A673 (cell line): ENCODE measurements at regions not wholly inside any gene's neighbourhood (a gene's known extent, or its start where the extent isn't known, plus 50 kb on each side); places are given as distances from the start of the nearest gene placed in this dataset.

Experiments
- BruUV-seq: library from RNA; stranded (reverse); fragments of 400-500 nt; replicated peaks from 2 replicates; lab custom pipeline; 2021; lab: Mats Ljungman, UMichigan
- CTCF ChIA-PET: fragments of 300-600 bp; sonication (Branson Sonifier 250); formaldehyde crosslinking; loops from one replicate; lab custom pipeline; 2022; ENCODE audit warnings: antibody characterized with exemption; lab: Charles Lee
- POLR2A ChIA-PET: fragments of 300-600 bp; sonication (Branson Sonifier 250); formaldehyde crosslinking; loops from one replicate; lab custom pipeline; 2022; ENCODE audit warnings: antibody characterized with exemption; ENCODE audit not compliant: low non-redundant PET; lab: Charles Lee
- DNase-seq: peaks from one replicate; pipeline ENCODE4 v3.0.0-alpha.2; 2015; ENCODE audit warnings: low spot score
- H3K27ac ChIP-seq: fragments of 200-600 bp; sonication (generic); 2 replicates; pipeline ENCODE4 v1.5.1; 2016; ENCODE audit warnings: mixed run types, low read depth, mild to moderate bottlenecking, mixed read lengths, antibody characterized with exemption, low read length; ENCODE audit not compliant: poor library complexity, severe bottlenecking
- H3K27me3 ChIP-seq: fragments of 200-600 bp; sonication (generic); replicated peaks from 2 replicates; pipeline ENCODE4 v1.6.1; 2017; ENCODE audit warnings: mixed run types, low read depth, mild to moderate bottlenecking, mixed read lengths, antibody characterized with exemption, low read length; ENCODE audit not compliant: insufficient read depth, poor library complexity
- H3K36me3 ChIP-seq: fragments of 200-600 bp; sonication (generic); 2 replicates; pipeline ENCODE4 v1.6.1; 2016; ENCODE audit warnings: mixed run types, mild to moderate bottlenecking, mixed read lengths, antibody characterized with exemption, low read length; ENCODE audit not compliant: insufficient read depth, poor library complexity, severe bottlenecking
- H3K4me1 ChIP-seq: fragments of 200-600 bp; sonication (generic); 2 replicates; pipeline ENCODE4 v1.6.1; 2017; ENCODE audit warnings: mixed run types, mild to moderate bottlenecking, mixed read lengths, antibody characterized with exemption, low read length; ENCODE audit not compliant: insufficient read depth, poor library complexity, severe bottlenecking
- H3K4me3 ChIP-seq: fragments of 200-600 bp; sonication (generic); 2 replicates; pipeline ENCODE4 v1.5.1; 2016; ENCODE audit warnings: low read depth, mixed run types, mild to moderate bottlenecking, mixed read lengths, low read length; ENCODE audit not compliant: poor library complexity, severe bottlenecking
- H3K9me3 ChIP-seq: fragments of 200-600 bp; sonication (generic); 2 replicates; pipeline ENCODE4 v1.6.1; 2016; ENCODE audit warnings: mixed run types, low read depth, mild to moderate bottlenecking, mixed read lengths, antibody characterized with exemption, low read length; ENCODE audit not compliant: poor library complexity, severe bottlenecking
- EZH2 ChIP-seq: fragments of 200-600 bp; sonication (generic); IDR thresholded peaks from 2 replicates; pipeline ENCODE4 v1.6.1; 2017; ENCODE audit warnings: borderline replicate concordance, low read depth, mild to moderate bottlenecking, mixed read lengths, antibody characterized with exemption, low read length; ENCODE audit not compliant: poor library complexity, severe bottlenecking
- intact Hi-C: fragments of 100-400 bp; cut with micrococcal nuclease; formaldehyde crosslinking; loops from one replicate; pipeline ENCODE4 v1.10.0; 2022; ENCODE audit not compliant: unreplicated experiment
- TF ChIP-seq, protein P1 (sequence below): fragments of 300-800, 200-600 bp; sonication (generic); conservative IDR thresholded peaks from 2 replicates; pipeline ENCODE4 v1.5.1; 2017; ENCODE audit warnings: low read depth, mild to moderate bottlenecking, antibody characterized with exemption, low read length, moderate library complexity, mixed read lengths

DNA sequence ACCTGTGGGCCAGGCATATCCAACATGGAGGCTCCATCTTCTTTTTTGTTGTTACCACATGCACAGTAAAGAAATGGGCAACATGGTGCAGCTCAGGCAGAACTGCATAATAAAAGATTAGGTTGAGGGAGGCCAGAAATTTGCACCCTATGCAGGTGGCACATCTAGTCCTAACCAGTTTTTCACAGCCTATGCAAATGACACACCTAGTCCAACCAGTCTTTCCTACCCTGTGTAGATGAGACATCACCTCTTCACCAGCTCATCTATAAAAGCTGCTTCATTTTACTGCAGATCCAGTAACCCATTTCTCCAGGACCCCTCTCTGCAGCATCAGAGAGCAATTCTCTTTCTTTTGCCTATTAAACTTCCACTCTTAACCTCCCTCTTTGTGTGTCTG lies 411.0 kb upstream of the PCDH15 start:
- BruUV-seq = no TSS peak
- DNase-seq = no peak
- no peaks in the 10 kb centered on the region for H3K27me3 ChIP-seq
- peaks cover 4% of the 10 kb centered on the region for H3K9me3 ChIP-seq
- no peaks in the 10 kb centered on the region for H3K36me3 ChIP-seq
- ChIA-PET CTCF (no interaction called here), POLR2A (no interaction called here)
- intact Hi-C loops = no loop called here
- no peak overlapping the region for H3K4me3 ChIP-seq
- no peak for TF ChIP-seq EZH2
- TF ChIP-seq, protein P1, sequence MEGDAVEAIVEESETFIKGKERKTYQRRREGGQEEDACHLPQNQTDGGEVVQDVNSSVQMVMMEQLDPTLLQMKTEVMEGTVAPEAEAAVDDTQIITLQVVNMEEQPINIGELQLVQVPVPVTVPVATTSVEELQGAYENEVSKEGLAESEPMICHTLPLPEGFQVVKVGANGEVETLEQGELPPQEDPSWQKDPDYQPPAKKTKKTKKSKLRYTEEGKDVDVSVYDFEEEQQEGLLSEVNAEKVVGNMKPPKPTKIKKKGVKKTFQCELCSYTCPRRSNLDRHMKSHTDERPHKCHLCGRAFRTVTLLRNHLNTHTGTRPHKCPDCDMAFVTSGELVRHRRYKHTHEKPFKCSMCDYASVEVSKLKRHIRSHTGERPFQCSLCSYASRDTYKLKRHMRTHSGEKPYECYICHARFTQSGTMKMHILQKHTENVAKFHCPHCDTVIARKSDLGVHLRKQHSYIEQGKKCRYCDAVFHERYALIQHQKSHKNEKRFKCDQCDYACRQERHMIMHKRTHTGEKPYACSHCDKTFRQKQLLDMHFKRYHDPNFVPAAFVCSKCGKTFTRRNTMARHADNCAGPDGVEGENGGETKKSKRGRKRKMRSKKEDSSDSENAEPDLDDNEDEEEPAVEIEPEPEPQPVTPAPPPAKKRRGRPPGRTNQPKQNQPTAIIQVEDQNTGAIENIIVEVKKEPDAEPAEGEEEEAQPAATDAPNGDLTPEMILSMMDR = no peak
- H3K4me1 ChIP-seq = no peaks in the 10 kb centered on the region
- no peak overlapping the region for H3K27ac ChIP-seq

DNA sequence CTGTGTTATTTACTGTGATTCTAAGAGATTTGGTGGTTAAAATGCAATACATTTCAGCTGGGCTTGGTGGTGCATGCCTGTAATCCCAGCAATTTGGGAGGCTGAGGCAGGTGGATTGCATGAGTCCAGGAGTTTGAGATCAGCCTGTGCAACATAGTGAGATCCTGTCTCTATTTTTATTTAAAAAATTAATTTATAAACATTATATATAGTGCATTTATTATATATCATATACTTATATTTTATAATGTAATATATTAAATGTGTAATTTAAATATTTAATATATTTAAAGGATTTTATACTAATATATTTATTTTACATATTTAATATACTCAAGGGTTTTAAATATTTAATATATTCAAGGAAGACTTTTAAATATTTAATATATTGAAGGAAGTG lies 402.8 kb upstream of the PCDH15 start:
- ChIA-PET CTCF (no interaction called here), POLR2A (no interaction called here)
- no peak for DNase-seq
- H3K9me3 ChIP-seq = peaks cover under 1% of the 10 kb centered on the region
- H3K36me3 ChIP-seq = no peaks in the 10 kb centered on the region
- H3K4me1 ChIP-seq = no peaks in the 10 kb centered on the region
- TF ChIP-seq, protein P1 = no peak
- TF ChIP-seq EZH2 = no peak
- intact Hi-C loops = no loop called here
- no peak overlapping the region for H3K4me3 ChIP-seq
- no peak overlapping the region for H3K27ac ChIP-seq
- no peaks in the 10 kb centered on the region for H3K27me3 ChIP-seq
- BruUV-seq = no TSS peak

DNA sequence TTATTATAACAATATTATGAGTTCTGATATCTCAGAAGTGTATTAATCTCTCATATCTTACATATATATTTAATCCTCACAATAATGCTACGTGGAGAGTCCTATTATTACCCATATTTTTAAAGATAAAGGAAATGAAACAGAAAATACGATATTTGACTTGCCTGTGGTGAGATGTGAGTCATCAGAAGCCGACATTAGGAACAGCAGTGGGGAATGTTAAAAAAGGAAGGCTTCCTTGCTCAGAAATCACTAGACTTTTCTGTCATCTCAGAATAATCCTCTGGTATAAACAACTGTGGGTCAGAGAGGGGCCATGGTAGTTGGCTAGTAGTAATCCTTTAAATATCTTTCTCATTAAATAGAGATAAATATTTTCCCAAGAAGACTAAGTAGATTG lies 402.3 kb upstream of the PCDH15 start:
- ChIA-PET POLR2A (no interaction called here), CTCF (no interaction called here)
- BruUV-seq = no TSS peak
- Histone ChIP-seq H3K27me3 (no peaks in the 10 kb centered on the region), H3K27ac (no peak overlapping the region), H3K9me3 (no peaks in the 10 kb centered on the region), H3K4me1 (no peaks in the 10 kb centered on the region), H3K36me3 (no peaks in the 10 kb centered on the region), H3K4me3 (no peak overlapping the region)
- TF ChIP-seq EZH2 = no peak
- TF ChIP-seq, protein P1 = no peak
- DNase-seq = no peak
- intact Hi-C loops = no loop called here
